Esophagus mucosa (tissue), 1 donor: ENCODE measurements at regions not wholly inside any gene's neighbourhood (a gene's known extent, or its start where the extent isn't known, plus 50 kb on each side); places are given as distances from the start of the nearest gene placed in this dataset.

Experiments
- ATAC-seq: fragments of 200-7000 bp; cut with Tn5 transposase; one replicate; pipeline ENCODE4 v1.9.1; 2020
- donor health status: DM: yes; HTN: yes; CAD: no.

DNA sequence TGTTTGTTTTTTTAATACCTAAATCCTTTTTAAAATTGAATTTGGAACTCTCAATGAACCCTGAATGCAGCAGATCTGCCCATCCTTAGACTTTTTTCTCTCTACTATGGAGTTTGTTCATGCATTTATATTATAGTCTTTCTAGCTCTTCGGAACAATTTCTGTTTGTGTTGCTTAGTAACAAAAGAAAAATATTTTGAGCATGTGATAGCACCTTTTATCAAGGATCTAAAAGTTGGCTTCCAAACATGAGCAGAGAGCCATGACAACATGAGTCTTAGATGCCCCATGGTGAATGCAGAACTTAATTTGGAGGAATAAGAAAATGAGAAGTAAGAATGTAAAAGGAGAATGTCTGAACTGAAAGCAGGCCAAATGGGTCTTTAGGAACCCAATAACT, 133.7 kb downstream of the EDN1 start:
- no peak for ATAC-seq

- ATAC-seq, result no peak
These were observed 136.0 kb downstream of the EDN1 start for GRCh38 chr6:12426121-12426520.

DNA sequence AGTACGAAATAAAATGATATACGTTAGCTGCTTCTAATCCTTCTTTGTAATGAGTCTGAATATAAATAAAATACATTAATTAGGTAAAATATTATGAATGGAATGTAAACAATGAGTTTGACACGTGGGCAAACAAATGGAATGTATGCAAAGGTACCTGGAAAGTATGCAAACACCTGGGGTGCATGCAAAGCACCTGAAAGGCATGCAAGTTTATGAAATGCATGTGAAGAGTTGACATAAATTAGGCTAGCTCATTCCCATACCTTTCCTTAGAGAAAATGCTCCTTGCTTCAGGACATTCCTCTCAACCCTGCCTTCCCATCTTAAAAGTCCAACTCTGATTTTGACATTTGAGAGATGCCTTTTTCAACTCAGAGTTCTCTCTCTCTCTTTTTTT, 140.9 kb downstream of the EDN1 start:
- ATAC-seq, result no peak

DNA sequence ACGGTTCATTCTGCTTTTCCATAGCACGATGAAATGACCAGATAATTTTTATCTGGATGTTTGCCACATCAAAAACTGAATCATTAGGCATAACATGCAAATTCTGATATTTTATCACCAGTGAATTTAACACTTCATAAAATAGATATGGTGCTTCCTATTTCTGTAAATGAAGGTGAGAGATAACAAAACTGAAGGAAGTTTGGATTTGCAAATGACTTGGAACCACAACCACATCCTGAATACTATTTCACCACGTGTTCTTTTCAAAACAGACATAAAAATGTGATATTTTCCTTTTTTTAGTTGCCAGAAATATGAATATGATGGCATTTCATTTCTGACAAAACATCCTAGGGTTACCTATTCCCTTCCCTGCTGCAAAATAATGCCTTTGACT, 146.1 kb downstream of the EDN1 start:
- no peak for ATAC-seq

DNA sequence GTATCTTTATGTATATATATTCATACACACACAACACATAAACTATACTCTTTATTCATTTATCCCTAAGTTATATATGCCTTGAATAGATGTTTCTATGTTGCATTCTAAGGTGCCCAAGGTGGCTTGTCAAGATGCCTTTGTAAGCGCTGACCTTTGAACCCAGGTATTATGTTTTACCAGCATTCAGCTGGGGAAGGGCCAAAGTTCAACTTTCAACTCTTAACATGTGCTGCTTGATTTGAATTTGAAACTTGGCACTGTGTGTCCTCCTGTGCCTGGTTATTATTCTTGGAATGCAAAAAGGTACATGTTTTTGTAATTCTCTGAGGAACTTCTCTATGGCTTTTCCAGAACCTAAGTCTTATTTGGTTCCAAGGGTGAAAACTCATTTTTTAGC, 146.5 kb downstream of the EDN1 start:
- no peak for ATAC-seq

DNA sequence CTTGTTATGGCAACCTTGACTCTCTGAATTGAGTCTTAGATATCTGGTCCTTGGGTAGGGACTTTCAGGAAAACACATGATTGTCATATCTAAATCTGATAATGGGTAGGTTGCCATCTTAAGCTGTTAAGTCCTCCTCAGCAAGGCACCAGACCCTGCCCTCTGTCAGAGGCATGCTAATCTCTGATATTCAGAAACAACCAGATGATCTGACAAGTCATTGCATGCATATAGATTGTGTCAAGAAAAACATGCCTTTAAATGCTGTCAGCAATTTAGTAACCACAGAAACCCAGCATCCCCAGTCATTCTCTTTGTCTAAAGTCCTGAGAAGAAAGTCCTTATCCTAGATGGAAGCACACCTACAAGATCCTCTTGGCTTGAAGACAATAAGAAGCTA, 149.1 kb downstream of the EDN1 start:
- ATAC-seq, result no peak

GRCh38 chr6:12440981-12441380, 150.8 kb downstream of the EDN1 start:
- no peak for ATAC-seq

GRCh38 chr6:12442455-12442854, 152.3 kb downstream of the EDN1 start:
- ATAC-seq, result no peak

DNA sequence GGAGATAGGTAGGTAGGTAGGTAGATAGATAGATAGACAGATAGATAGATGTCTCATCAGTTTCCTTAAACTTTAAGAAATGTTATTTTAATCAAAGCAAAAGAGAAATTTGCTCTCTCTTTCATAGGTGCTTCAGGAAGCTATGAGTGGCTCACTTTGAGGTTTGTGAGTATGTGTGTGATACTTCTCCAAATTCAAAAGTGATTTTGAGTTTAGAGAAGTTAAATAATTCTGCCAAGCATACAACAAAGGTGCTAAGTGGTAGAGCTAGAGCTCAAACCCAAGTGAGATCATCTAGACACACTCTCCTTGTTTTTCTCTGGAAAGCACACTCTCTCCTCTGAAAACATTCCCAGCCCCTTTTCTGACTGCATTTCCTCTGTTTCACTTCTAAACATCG, 156.2 kb downstream of the EDN1 start:
- ATAC-seq, result no peak

DNA sequence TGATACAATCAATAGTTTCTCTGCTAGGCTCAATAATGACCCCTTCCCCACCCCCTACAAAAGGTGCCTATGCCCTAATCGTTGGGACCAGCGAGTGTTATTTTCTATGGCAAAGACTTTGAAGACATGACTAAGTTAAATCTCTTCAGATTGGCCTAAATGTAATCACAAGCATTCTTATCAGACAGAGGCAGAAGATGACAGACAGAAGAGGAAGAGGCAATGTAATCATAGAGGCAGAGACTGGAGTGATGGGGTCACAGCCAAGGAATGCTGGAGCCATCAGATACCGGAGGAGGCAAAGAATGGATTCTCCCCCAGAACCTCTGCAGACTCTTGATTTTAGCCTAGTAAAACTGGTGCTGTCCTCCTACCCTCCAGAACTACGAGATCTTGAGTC, 159.3 kb downstream of the EDN1 start:
- no peak for ATAC-seq

DNA sequence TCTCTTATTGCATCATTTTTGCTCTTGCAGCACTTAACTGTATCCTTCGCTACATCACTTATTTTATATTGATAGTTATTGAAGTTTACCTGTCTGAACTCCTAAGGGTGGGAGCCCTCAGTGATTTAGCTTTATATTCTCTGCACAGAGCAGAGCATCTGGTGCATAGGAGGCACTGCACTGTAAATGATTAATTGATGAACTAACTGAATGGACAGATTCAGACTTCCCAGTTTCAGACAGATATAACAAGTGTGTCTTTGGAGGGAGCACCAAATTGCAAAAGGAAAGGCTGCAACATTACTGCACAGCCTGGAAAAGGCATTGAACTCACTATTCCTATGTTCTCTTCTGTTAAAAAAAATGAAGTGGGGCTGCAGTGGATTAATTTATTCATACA, 160.3 kb downstream of the EDN1 start:
- no peak for ATAC-seq

- ATAC-seq, result no peak
These were observed 166.2 kb downstream of the EDN1 start for GRCh38 chr6:12456343-12456742.

DNA sequence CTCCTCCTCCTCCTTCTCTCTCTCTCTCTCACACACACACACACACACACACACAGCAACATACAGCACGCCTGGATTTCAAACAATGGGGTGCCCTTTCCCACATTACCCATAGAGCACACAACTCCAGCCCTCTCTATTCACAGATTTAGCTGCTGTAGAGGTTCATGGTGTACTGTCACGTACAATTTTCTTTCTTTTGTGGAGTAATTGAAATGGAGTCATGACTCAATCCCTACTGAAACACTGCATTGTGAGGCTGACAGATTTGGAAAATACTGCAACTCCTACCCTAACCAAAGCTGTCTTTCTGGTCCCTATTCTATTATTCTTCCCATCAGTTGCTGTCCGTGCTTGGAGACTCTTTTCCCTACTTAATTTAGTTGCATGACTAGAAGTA, 166.9 kb downstream of the EDN1 start:
- no peak for ATAC-seq

DNA sequence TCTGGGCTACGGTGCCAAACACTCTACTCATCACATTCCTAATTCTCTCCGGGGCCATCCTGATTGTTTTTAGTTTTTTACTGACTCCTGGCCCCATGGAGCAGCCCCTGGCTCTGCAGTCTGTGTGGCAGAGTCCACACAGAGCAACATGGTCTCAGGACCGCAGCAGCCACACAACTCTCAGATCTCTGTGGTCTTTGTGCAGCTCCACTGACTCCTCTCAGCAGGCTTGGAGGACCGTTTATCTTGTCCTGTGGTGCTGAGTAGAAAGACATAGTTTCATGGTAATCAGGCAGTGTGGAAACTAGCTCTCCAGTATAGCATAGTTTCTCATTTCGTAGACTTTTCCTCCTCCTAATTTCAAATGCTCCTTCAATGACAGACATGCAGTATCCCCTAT, 168.4 kb downstream of the EDN1 start:
- ATAC-seq, result no peak

GRCh38 chr6:12459945-12460661, 169.9 kb downstream of the EDN1 start:
- peak; percentile 22 for ATAC-seq

DNA sequence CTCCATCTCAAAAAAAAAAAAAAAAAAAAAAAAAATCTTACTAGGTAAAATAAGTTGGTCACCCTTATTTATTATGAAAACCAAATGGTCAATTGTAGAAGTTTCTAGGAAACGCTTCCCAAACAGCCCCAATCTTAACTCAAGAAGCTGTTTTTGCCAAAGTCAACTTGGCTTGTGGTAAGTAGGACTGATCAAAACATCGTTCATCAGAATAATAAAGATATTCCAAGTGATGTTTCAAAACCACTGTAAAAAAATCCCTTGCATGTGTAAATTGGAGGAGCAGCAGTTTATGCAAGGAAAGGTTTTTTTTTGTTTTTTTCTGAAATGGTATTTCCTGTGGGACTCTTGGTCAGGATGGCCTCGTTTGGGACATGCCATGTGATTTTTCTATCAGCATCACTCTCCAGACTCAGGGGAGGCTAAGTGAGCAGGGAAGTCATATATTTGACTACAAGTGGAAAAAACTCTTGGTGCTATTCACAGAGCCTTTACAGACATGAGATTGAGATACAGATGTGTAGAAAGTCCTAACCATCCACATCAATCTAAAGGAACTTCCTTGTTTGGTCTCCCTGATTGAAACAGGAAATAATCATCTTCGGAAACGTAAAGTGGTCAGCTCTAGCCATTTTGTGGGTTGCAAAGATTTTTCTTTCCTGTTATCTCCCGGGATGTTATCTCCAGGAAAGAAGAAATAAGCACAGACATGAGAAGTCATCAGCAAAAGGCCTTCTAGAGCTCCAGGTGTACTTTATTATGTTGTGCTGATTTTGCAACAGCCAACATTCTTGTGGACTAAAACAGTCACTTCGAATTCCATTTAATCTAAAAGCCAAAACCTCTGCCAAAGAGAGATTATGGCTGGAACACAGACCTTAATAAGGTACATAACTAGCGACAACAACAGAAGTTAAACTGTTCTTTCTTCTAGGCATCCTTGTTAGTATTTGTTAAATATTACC, 177.8 kb downstream of the EDN1 start:
- ATAC-seq, result no peak

DNA sequence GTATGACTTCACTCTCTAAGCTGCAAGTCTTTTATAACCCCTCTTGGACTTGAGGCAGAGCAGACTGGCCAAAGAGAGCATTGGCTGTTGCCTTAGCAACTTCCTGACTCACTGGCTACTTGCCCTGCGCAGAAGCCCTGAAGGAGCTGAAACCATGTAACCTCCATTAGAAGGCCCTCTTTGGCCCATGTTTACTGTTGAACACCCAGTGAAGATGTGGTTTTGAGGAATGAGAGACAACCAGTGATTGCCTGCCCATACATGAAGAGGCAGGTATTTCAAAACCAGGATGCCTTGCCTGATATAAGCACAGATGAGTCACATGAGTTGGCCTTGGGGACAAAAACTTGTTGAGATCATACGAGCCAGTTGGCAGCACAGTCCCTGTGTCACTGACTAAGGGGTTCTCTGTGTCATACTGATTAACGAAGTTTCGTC, 182.5 kb downstream of the EDN1 start:
- peak; percentile 95 for ATAC-seq

- no peak for ATAC-seq
These were observed 183.3 kb downstream of the EDN1 start for GRCh38 chr6:12473494-12473893.

GRCh38 chr6:12474167-12475140, 184.3 kb downstream of the EDN1 start:
- ATAC-seq, result peak; percentile 55

GRCh38 chr6:12476484-12476883, 186.3 kb downstream of the EDN1 start:
- ATAC-seq, result no peak

- no peak for ATAC-seq
These were observed 187.5 kb downstream of the EDN1 start for GRCh38 chr6:12477616-12478015.

- no peak for ATAC-seq
These were observed 188.8 kb downstream of the EDN1 start for GRCh38 chr6:12478921-12479320.

DNA sequence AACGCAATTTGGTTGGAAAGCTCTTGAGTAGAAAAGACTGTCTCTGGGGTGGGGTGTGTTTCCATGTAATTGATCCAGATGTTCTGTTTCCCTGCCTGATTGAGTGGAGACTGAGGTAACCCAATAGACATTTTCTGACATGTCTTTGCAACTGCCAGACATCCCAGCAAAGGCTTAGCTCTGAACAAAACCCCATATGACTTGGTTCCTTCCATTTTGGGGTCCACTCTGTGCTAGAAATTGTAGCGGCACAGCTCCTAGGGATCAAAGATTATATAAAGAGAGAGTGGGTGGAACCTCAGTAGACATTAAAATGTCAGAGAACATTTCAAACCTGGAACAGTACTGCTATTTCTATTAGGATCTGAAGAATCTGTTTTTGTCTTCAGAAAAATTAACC, 189.3 kb downstream of the EDN1 start:
- no peak for ATAC-seq
